WTC11 (cell line): ENCODE measurements at regions not wholly inside any gene's neighbourhood (a gene's known extent, or its start where the extent isn't known, plus 50 kb on each side); places are given as distances from the start of the nearest gene placed in this dataset.

Source experiments
- ATAC-seq: fragments of 200-7000 bp; cut with Tn5 transposase; 2 replicates; pipeline ENCODE4 v1.10.0; 2021; ENCODE audit warnings: mild to moderate bottlenecking, moderate library complexity
- CTCF ChIA-PET: fragments of 300-600 bp; sonication (Branson Sonifier 250); formaldehyde crosslinking; loops from one replicate; lab custom pipeline; 2021; ENCODE audit warnings: antibody characterized with exemption; lab: Charles Lee
- POLR2A ChIA-PET: fragments of 350-600 bp; sonication (Branson Sonifier 250); formaldehyde crosslinking; loops from one replicate; lab custom pipeline; 2021; ENCODE audit warnings: antibody characterized with exemption; lab: Charles Lee
- DNase-seq: peaks from one replicate; pipeline ENCODE4 v3.0.0; 2021; ENCODE audit warnings: low spot score
- H3K27ac Mint-ChIP-seq: 2 replicates; pipeline ENCODE4 v1.8.0; 2021; ENCODE audit warnings: mixed read lengths
- H3K27me3 Mint-ChIP-seq: 2 replicates; pipeline ENCODE4 v1.8.0; 2021; ENCODE audit warnings: low read depth, mild to moderate bottlenecking, moderate library complexity, mixed read lengths
- H3K36me3 Mint-ChIP-seq: 2 replicates; pipeline ENCODE4 v1.8.0; 2021; ENCODE audit warnings: mixed read lengths
- H3K4me1 Mint-ChIP-seq: 2 replicates; pipeline ENCODE4 v1.8.0; 2022; ENCODE audit warnings: mixed read lengths
- H3K4me3 Mint-ChIP-seq: 2 replicates; pipeline ENCODE4 v1.8.0; 2021; ENCODE audit warnings: mild to moderate bottlenecking, moderate library complexity, mixed read lengths
- H3K9me3 Mint-ChIP-seq: 2 replicates; pipeline ENCODE4 v1.8.0; 2021; ENCODE audit warnings: mixed read lengths
- ATF1 ChIP-seq: sonication (generic); formaldehyde crosslinking; IDR thresholded peaks from 2 replicates; pipeline ENCODE4 v1.8.1; 2023; ENCODE audit warnings: mild to moderate bottlenecking, moderate library complexity, missing genetic modification reagents
- CREB1 ChIP-seq: sonication (generic); formaldehyde crosslinking; IDR thresholded peaks from 2 replicates; pipeline ENCODE4 v1.8.0; 2023; ENCODE audit warnings: mild to moderate bottlenecking, missing genetic modification reagents
- ETV6 ChIP-seq: sonication (generic); formaldehyde crosslinking; IDR thresholded peaks from 2 replicates; pipeline ENCODE4 v1.8.1; 2022; ENCODE audit warnings: mild to moderate bottlenecking, missing genetic modification reagents
- GTF2I ChIP-seq: fragments of 250-450 bp; sonication (Bioruptor Pico); conservative IDR thresholded peaks from 2 replicates; pipeline ENCODE4 v1.4.0; 2021; ENCODE audit warnings: mild to moderate bottlenecking
- NR3C1 ChIP-seq: sonication (generic); formaldehyde crosslinking; conservative IDR thresholded peaks from 2 replicates; pipeline ENCODE4 v1.8.1; 2023; ENCODE audit warnings: low read depth, mild to moderate bottlenecking, missing genetic modification reagents
- ZNF219 ChIP-seq: sonication (generic); formaldehyde crosslinking; IDR thresholded peaks from 2 replicates; pipeline ENCODE4 v1.8.0; 2023; ENCODE audit warnings: missing genetic modification reagents, mild to moderate bottlenecking, borderline replicate concordance
- ZNF263 ChIP-seq: sonication (generic); formaldehyde crosslinking; IDR thresholded peaks from 2 replicates; pipeline ENCODE4 v1.8.1; 2022; ENCODE audit warnings: low read depth, mild to moderate bottlenecking, moderate library complexity, missing genetic modification reagents
- ZNF671 ChIP-seq: fragments of 250-450 bp; sonication (Bioruptor Pico); IDR thresholded peaks from 2 replicates; pipeline ENCODE4 v1.8.0; 2021; ENCODE audit warnings: mild to moderate bottlenecking
- TF ChIP-seq, protein P1 (sequence below): fragments of 250-450 bp; sonication (Bioruptor Pico); IDR thresholded peaks from 2 replicates; pipeline ENCODE4 v1.9.0; 2021; ENCODE audit warnings: mild to moderate bottlenecking
- TF ChIP-seq, protein P2 (sequence below): sonication (generic); formaldehyde crosslinking; IDR thresholded peaks from 2 replicates; pipeline ENCODE4 v1.8.1; 2023; ENCODE audit warnings: mild to moderate bottlenecking, missing genetic modification reagents, borderline replicate concordance
- TF ChIP-seq, protein P3 (sequence below): sonication (generic); formaldehyde crosslinking; conservative IDR thresholded peaks from 2 replicates; pipeline ENCODE4 v1.8.1; 2023; ENCODE audit warnings: mild to moderate bottlenecking, low read depth, missing genetic modification reagents, moderate library complexity
- TF ChIP-seq, protein P4 (sequence below): sonication (generic); formaldehyde crosslinking; IDR thresholded peaks from 2 replicates; pipeline ENCODE4 v1.8.0; 2022; ENCODE audit warnings: mild to moderate bottlenecking, missing genetic modification reagents
- TF ChIP-seq, protein P5 (sequence below): sonication (generic); formaldehyde crosslinking; IDR thresholded peaks from 2 replicates; pipeline ENCODE4 v1.8.1; 2023; ENCODE audit warnings: mild to moderate bottlenecking, missing genetic modification reagents, moderate library complexity
- TF ChIP-seq, protein P6 (sequence below): fragments of 250-450 bp; sonication (Bioruptor Pico); IDR thresholded peaks from 2 replicates; pipeline ENCODE4 v2.1.2; 2022; ENCODE audit warnings: mild to moderate bottlenecking, moderate library complexity
- TF ChIP-seq, protein P7 (sequence below): sonication (generic); formaldehyde crosslinking; IDR thresholded peaks from 2 replicates; pipeline ENCODE4 v1.8.1; 2022; ENCODE audit warnings: missing genetic modification reagents, borderline replicate concordance
- TF ChIP-seq, protein P8 (sequence below): sonication (generic); formaldehyde crosslinking; IDR thresholded peaks from 2 replicates; pipeline ENCODE4 v1.8.0; 2023; ENCODE audit warnings: mild to moderate bottlenecking, missing genetic modification reagents

DNA sequence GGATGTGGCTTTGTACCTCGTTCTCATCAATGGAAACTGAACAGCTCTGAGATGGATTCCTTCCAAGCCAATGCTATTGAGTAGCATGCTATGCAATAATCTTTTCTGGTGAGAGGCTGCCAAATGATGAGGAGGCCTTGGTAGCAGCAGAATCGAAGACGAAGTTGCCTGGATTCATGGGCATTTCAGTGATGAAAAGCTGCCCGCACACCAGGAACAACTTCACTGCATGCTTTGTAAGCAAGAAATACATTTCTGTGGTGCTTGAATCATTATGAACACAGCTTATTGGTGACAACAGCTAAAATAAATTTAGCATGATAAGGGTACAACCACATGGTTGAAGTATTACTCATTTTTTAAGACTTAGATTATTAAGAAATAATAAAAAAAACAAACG, 246.8 kb upstream of the ROBO1 start:
- H3K27ac Mint-ChIP-seq, result no peak overlapping the region
- ATAC-seq (no peak), DNase-seq (no peak)
- ChIA-PET POLR2A (no interaction called here), CTCF (no interaction called here)
- H3K27me3 Mint-ChIP-seq, result no peaks in the 10 kb centered on the region
- no peaks in the 10 kb centered on the region for H3K9me3 Mint-ChIP-seq
- no peak overlapping the region for H3K4me3 Mint-ChIP-seq
- no peaks in the 10 kb centered on the region for H3K36me3 Mint-ChIP-seq
- no peak for TF ChIP-seq GTF2I (CRISPR knock-in tag)
- TF ChIP-seq, protein P1, sequence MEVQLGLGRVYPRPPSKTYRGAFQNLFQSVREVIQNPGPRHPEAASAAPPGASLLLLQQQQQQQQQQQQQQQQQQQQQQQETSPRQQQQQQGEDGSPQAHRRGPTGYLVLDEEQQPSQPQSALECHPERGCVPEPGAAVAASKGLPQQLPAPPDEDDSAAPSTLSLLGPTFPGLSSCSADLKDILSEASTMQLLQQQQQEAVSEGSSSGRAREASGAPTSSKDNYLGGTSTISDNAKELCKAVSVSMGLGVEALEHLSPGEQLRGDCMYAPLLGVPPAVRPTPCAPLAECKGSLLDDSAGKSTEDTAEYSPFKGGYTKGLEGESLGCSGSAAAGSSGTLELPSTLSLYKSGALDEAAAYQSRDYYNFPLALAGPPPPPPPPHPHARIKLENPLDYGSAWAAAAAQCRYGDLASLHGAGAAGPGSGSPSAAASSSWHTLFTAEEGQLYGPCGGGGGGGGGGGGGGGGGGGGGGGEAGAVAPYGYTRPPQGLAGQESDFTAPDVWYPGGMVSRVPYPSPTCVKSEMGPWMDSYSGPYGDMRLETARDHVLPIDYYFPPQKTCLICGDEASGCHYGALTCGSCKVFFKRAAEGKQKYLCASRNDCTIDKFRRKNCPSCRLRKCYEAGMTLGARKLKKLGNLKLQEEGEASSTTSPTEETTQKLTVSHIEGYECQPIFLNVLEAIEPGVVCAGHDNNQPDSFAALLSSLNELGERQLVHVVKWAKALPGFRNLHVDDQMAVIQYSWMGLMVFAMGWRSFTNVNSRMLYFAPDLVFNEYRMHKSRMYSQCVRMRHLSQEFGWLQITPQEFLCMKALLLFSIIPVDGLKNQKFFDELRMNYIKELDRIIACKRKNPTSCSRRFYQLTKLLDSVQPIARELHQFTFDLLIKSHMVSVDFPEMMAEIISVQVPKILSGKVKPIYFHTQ, result no peak
- TF ChIP-seq, protein P2, sequence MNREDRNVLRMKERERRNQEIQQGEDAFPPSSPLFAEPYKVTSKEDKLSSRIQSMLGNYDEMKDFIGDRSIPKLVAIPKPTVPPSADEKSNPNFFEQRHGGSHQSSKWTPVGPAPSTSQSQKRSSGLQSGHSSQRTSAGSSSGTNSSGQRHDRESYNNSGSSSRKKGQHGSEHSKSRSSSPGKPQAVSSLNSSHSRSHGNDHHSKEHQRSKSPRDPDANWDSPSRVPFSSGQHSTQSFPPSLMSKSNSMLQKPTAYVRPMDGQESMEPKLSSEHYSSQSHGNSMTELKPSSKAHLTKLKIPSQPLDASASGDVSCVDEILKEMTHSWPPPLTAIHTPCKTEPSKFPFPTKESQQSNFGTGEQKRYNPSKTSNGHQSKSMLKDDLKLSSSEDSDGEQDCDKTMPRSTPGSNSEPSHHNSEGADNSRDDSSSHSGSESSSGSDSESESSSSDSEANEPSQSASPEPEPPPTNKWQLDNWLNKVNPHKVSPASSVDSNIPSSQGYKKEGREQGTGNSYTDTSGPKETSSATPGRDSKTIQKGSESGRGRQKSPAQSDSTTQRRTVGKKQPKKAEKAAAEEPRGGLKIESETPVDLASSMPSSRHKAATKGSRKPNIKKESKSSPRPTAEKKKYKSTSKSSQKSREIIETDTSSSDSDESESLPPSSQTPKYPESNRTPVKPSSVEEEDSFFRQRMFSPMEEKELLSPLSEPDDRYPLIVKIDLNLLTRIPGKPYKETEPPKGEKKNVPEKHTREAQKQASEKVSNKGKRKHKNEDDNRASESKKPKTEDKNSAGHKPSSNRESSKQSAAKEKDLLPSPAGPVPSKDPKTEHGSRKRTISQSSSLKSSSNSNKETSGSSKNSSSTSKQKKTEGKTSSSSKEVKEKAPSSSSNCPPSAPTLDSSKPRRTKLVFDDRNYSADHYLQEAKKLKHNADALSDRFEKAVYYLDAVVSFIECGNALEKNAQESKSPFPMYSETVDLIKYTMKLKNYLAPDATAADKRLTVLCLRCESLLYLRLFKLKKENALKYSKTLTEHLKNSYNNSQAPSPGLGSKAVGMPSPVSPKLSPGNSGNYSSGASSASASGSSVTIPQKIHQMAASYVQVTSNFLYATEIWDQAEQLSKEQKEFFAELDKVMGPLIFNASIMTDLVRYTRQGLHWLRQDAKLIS (CRISPR knock-in tag), result no peak
- TF ChIP-seq NR3C1 (CRISPR knock-in tag), result no peak
- TF ChIP-seq, protein P3, sequence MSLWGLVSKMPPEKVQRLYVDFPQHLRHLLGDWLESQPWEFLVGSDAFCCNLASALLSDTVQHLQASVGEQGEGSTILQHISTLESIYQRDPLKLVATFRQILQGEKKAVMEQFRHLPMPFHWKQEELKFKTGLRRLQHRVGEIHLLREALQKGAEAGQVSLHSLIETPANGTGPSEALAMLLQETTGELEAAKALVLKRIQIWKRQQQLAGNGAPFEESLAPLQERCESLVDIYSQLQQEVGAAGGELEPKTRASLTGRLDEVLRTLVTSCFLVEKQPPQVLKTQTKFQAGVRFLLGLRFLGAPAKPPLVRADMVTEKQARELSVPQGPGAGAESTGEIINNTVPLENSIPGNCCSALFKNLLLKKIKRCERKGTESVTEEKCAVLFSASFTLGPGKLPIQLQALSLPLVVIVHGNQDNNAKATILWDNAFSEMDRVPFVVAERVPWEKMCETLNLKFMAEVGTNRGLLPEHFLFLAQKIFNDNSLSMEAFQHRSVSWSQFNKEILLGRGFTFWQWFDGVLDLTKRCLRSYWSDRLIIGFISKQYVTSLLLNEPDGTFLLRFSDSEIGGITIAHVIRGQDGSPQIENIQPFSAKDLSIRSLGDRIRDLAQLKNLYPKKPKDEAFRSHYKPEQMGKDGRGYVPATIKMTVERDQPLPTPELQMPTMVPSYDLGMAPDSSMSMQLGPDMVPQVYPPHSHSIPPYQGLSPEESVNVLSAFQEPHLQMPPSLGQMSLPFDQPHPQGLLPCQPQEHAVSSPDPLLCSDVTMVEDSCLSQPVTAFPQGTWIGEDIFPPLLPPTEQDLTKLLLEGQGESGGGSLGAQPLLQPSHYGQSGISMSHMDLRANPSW (CRISPR knock-in tag), result no peak
- TF ChIP-seq, protein P4, sequence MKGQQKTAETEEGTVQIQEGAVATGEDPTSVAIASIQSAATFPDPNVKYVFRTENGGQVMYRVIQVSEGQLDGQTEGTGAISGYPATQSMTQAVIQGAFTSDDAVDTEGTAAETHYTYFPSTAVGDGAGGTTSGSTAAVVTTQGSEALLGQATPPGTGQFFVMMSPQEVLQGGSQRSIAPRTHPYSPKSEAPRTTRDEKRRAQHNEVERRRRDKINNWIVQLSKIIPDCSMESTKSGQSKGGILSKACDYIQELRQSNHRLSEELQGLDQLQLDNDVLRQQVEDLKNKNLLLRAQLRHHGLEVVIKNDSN (CRISPR knock-in tag), result no peak
- peaks cover 6% of the 10 kb centered on the region for H3K4me1 Mint-ChIP-seq

DNA sequence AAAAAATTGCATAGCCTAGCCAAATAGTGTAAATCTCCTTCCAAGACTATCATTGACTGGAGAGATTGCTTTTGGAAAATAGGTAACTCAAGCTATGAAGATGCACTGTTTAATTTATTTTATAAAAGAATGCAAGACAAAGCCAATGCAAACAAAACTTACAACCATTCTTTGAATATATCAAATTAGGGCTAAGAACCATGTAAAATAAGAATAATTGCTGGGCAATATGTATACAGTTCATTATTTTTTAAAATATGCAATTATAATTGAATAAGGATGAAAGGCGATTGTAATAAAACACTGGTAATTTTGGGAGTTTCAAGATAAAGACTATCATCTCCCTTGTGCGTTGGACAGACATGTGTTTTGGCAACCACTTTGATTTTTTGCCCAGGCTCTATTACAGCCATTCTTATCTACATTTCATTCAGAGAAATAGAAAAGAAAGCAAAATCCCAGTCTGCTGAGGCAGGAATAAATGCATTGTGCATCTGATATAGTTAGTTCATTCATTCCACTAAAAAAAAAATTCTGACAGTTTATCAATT, 242.3 kb upstream of the ROBO1 start:
- peaks cover 12% of the 10 kb centered on the region for H3K4me1 Mint-ChIP-seq
- DNase-seq (no peak), ATAC-seq (no peak)
- no peaks in the 10 kb centered on the region for H3K27me3 Mint-ChIP-seq
- no peaks in the 10 kb centered on the region for H3K36me3 Mint-ChIP-seq
- ChIA-PET CTCF (no interaction called here), POLR2A (no interaction called here)
- no peak overlapping the region for H3K27ac Mint-ChIP-seq
- H3K9me3 Mint-ChIP-seq, result no peaks in the 10 kb centered on the region
- no peak overlapping the region for H3K4me3 Mint-ChIP-seq
- no peak for TF ChIP-seq ETV6 (CRISPR knock-in tag)
- TF ChIP-seq ZNF671 (CRISPR knock-in tag), result no peak
- TF ChIP-seq, protein P5, sequence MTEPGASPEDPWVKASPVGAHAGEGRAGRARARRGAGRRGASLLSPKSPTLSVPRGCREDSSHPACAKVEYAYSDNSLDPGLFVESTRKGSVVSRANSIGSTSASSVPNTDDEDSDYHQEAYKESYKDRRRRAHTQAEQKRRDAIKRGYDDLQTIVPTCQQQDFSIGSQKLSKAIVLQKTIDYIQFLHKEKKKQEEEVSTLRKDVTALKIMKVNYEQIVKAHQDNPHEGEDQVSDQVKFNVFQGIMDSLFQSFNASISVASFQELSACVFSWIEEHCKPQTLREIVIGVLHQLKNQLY, result no peak
- no peak for TF ChIP-seq ZNF219 (CRISPR knock-in tag)
- TF ChIP-seq ZNF263 (CRISPR knock-in tag), result no peak
- TF ChIP-seq, protein P6, sequence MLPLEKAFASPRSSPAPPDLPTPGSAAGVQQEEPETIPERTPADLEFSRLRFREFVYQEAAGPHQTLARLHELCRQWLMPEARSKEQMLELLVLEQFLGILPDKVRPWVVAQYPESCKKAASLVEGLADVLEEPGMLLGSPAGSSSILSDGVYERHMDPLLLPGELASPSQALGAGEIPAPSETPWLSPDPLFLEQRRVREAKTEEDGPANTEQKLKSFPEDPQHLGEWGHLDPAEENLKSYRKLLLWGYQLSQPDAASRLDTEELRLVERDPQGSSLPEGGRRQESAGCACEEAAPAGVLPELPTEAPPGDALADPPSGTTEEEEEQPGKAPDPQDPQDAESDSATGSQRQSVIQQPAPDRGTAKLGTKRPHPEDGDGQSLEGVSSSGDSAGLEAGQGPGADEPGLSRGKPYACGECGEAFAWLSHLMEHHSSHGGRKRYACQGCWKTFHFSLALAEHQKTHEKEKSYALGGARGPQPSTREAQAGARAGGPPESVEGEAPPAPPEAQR, result no peak
- TF ChIP-seq CREB1, result no peak
- TF ChIP-seq, protein P7, sequence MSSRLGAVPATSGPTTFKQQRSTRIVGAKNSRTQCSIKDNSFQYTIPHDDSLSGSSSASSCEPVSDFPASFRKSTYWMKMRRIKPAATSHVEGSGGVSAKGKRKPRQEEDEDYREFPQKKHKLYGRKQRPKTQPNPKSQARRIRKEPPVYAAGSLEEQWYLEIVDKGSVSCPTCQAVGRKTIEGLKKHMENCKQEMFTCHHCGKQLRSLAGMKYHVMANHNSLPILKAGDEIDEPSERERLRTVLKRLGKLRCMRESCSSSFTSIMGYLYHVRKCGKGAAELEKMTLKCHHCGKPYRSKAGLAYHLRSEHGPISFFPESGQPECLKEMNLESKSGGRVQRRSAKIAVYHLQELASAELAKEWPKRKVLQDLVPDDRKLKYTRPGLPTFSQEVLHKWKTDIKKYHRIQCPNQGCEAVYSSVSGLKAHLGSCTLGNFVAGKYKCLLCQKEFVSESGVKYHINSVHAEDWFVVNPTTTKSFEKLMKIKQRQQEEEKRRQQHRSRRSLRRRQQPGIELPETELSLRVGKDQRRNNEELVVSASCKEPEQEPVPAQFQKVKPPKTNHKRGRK, result no peak
- TF ChIP-seq, protein P8, sequence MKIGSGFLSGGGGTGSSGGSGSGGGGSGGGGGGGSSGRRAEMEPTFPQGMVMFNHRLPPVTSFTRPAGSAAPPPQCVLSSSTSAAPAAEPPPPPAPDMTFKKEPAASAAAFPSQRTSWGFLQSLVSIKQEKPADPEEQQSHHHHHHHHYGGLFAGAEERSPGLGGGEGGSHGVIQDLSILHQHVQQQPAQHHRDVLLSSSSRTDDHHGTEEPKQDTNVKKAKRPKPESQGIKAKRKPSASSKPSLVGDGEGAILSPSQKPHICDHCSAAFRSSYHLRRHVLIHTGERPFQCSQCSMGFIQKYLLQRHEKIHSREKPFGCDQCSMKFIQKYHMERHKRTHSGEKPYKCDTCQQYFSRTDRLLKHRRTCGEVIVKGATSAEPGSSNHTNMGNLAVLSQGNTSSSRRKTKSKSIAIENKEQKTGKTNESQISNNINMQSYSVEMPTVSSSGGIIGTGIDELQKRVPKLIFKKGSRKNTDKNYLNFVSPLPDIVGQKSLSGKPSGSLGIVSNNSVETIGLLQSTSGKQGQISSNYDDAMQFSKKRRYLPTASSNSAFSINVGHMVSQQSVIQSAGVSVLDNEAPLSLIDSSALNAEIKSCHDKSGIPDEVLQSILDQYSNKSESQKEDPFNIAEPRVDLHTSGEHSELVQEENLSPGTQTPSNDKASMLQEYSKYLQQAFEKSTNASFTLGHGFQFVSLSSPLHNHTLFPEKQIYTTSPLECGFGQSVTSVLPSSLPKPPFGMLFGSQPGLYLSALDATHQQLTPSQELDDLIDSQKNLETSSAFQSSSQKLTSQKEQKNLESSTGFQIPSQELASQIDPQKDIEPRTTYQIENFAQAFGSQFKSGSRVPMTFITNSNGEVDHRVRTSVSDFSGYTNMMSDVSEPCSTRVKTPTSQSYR (CRISPR knock-in tag), result no peak
- no peak for TF ChIP-seq ATF1 (CRISPR knock-in tag)
